GM12873 (cell line): ENCODE measurements at regions not wholly inside any gene's neighbourhood (a gene's known extent, or its start where the extent isn't known, plus 50 kb on each side); places are given as distances from the start of the nearest gene placed in this dataset.

ENCODE experiments used
- CTCF ChIP-seq: IDR thresholded peaks from 2 replicates; pipeline ENCODE4 v1.5.1; 2012; ENCODE audit warnings: low read depth, mild to moderate bottlenecking, moderate library complexity, low read length, control low read depth; ENCODE audit not compliant: insufficient read depth; ENCODE audit errors: missing control alignments

- TF ChIP-seq CTCF: peak; percentile 35
These were observed 85.1 kb downstream of the POTEC start for GRCh38 chr18:14458009-14458945.

DNA sequence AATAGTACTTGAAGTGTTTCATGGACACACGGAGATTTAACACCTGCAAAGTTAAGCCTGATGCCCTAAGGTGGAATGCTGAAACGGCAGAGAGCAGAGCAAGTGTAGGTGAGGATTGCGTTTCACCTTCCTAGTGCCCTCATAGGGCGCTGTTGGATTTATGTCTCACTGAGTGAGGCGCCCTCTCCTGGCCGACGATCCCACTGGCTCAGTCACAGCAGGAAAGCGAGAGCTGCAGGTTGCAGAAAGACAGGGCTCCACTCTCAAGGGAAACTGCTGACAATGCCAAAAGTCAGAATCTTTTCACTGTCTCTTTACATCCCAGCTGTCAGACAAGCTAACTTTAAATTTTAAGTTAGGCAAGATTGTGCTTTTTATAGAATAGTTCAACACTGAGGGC lies 127.6 kb downstream of the POTEC start:
- peak; percentile 47 for TF ChIP-seq CTCF

DNA sequence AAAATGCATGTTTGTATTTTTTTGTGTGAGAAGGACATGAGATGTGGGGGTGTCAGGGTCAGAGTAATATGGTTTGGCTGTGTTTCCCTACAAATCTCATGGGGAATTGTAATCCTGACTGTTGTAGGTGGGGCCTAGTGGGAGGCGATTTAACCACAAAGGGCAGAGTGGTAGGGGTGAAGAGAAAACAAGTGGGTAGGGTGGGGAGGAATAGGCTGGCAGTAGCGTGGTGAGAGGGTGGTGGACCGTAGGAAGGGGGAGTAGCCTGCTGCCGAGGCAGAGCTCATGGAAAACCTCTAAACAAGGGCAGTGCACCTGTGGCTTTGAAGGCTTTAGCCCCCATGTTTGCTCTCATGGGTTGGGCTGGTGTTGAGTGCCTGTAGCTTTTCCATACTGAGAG lies 152.8 kb upstream of the ZNF519 start:
- TF ChIP-seq CTCF: no peak

DNA sequence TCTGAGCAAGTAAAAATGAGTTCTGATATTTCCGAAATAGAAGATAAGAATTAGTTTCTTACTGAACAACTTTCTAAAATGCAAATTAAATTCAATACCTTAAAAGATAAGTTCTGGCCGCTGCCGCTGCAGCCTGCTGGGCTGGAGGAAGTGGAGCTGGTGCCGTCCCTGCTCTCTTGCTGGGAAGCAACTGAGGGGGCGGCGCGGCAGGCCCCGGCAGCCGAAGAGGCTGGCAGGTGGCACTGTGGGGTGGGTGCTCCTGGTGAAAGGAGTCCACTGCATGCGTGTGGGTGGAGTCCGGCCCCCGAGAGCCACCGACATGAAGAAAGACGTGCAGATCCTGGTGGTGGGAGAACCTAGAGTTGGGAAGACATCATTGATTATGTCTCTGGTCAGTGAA lies 89.5 kb upstream of the ZNF519 start:
- TF ChIP-seq CTCF: no peak

GRCh38 chr18:14189858-14190257 lies 57.6 kb upstream of the ZNF519 start:
- no peak for TF ChIP-seq CTCF
